Loucy (cell line): ENCODE measurements at regions not wholly inside any gene's neighbourhood (a gene's known extent, or its start where the extent isn't known, plus 50 kb on each side); places are given as distances from the start of the nearest gene placed in this dataset.

ENCODE experiments used
- EZH2phosphoT487 ChIP-seq: fragments of 200-600 bp; IDR thresholded peaks from 2 replicates; pipeline ENCODE4 v1.6.1; 2018; ENCODE audit warnings: antibody characterized with exemption, mild to moderate bottlenecking, moderate library complexity, borderline replicate concordance
- TF ChIP-seq, protein P1 (sequence below): fragments of 200-600 bp; sonication (generic); conservative IDR thresholded peaks from 2 replicates; pipeline ENCODE4 v1.5.1; 2014; ENCODE audit warnings: mild to moderate bottlenecking, antibody characterized with exemption, low read length

- TF ChIP-seq, protein P1, sequence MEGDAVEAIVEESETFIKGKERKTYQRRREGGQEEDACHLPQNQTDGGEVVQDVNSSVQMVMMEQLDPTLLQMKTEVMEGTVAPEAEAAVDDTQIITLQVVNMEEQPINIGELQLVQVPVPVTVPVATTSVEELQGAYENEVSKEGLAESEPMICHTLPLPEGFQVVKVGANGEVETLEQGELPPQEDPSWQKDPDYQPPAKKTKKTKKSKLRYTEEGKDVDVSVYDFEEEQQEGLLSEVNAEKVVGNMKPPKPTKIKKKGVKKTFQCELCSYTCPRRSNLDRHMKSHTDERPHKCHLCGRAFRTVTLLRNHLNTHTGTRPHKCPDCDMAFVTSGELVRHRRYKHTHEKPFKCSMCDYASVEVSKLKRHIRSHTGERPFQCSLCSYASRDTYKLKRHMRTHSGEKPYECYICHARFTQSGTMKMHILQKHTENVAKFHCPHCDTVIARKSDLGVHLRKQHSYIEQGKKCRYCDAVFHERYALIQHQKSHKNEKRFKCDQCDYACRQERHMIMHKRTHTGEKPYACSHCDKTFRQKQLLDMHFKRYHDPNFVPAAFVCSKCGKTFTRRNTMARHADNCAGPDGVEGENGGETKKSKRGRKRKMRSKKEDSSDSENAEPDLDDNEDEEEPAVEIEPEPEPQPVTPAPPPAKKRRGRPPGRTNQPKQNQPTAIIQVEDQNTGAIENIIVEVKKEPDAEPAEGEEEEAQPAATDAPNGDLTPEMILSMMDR, result no peak
- TF ChIP-seq EZH2phosphoT487, result no peak
These were observed 305.4 kb upstream of the RGS18 start for GRCh38 chr1:191852907-191853306.
